Fibroblast of mammary gland (primary cell): ENCODE measurements at regions not wholly inside any gene's neighbourhood (a gene's known extent, or its start where the extent isn't known, plus 50 kb on each side); places are given as distances from the start of the nearest gene placed in this dataset.

ENCODE experiments used
- DNase-seq: peaks from one replicate; pipeline ENCODE4 v3.0.0-alpha.2; 2010; ENCODE audit warnings: low read depth
- H3K4me3 ChIP-seq: 2 replicates; pipeline ENCODE4 v1.5.1; 2011; ENCODE audit warnings: low read depth, mild to moderate bottlenecking, low read length, moderate library complexity; ENCODE audit not compliant: control insufficient read depth
- CTCF ChIP-seq: conservative IDR thresholded peaks from 2 replicates; pipeline ENCODE4 v1.5.1; 2011; ENCODE audit warnings: low read depth, low read length, inconsistent platforms; ENCODE audit not compliant: control insufficient read depth, insufficient read depth

- no peak for TF ChIP-seq CTCF
- no peak overlapping the region for H3K4me3 ChIP-seq
- peak; percentile 36 for DNase-seq
Observed at GRCh38 chr4:123848606-123849005, 452.0 kb downstream of the SPRY1 start.

- H3K4me3 ChIP-seq = no peak overlapping the region
- no peak for TF ChIP-seq CTCF
- DNase-seq = no peak
Observed at GRCh38 chr4:123849495-123849894, 452.9 kb downstream of the SPRY1 start.

- H3K4me3 ChIP-seq = no peak overlapping the region
- no peak for TF ChIP-seq CTCF
- no peak for DNase-seq
Observed at GRCh38 chr4:123851521-123851920, 454.9 kb downstream of the SPRY1 start.

- no peak for DNase-seq
- no peak for TF ChIP-seq CTCF
- no peak overlapping the region for H3K4me3 ChIP-seq
Observed at GRCh38 chr4:123853651-123854050, 457.1 kb downstream of the SPRY1 start.

- peak; percentile 11 for TF ChIP-seq CTCF
- no peak overlapping the region for H3K4me3 ChIP-seq
- peak; percentile 52 for DNase-seq
Observed at GRCh38 chr4:123856689-123857545, 460.3 kb downstream of the SPRY1 start.

GRCh38 chr4:123858465-123858864 is 461.9 kb downstream of the SPRY1 start:
- TF ChIP-seq CTCF = no peak
- no peak for DNase-seq
- no peak overlapping the region for H3K4me3 ChIP-seq
